Skin epidermis (tissue), 12 donors: ENCODE measurements at regions not wholly inside any gene's neighbourhood (a gene's known extent, or its start where the extent isn't known, plus 50 kb on each side); places are given as distances from the start of the nearest gene placed in this dataset.
"Not testable (repeated sequence)": the region's sequence is repeated elsewhere in the genome, so short reads cannot be mapped to it uniquely, and the experiment has no call there.

ENCODE experiments used
- H3K27ac ChIP-seq, 21 experiments: fragments of 200-600 bp; sonication (generic) in 11 of 21; one replicate each; pipeline ENCODE4 v1.5.0; 2020; ENCODE audit warnings: mild to moderate bottlenecking in 3 of 21, inconsistent platforms in 2 of 21, moderate library complexity in 2 of 21
- H3K4me3 ChIP-seq, 7 experiments: fragments of 200-600 bp; sonication (generic) in 2 of 7; one replicate each; pipeline ENCODE4 v1.5.0; 2020; ENCODE audit warnings: inconsistent platforms in 2 of 7, mild to moderate bottlenecking in 2 of 7, moderate library complexity in 1 of 7

GRCh38 chr6:110539277-110540019 is 63.0 kb upstream of the SLC22A16 start:
- not testable (repeated sequence) for H3K4me3 ChIP-seq, H3K27ac ChIP-seq

GRCh38 chr6:110538416-110539160 is 62.2 kb upstream of the SLC22A16 start:
- H3K27ac ChIP-seq: peak overlapping the region in 7 of 21 experiments; percentile 2 to 71 (median 41)
- no peak overlapping the region for H3K4me3 ChIP-seq

GRCh38 chr6:110537208-110538123 is 61.1 kb upstream of the SLC22A16 start:
- no peak overlapping the region for H3K4me3 ChIP-seq
- peak overlapping the region in 16 of 21 experiments; percentile 10 to 70 (median 47) for H3K27ac ChIP-seq

GRCh38 chr6:110534731-110535492 is 58.5 kb upstream of the SLC22A16 start:
- Histone ChIP-seq H3K27ac (no peak overlapping the region), H3K4me3 (no peak overlapping the region)

GRCh38 chr6:110532431-110532830 is 56.0 kb upstream of the SLC22A16 start:
- H3K4me3 ChIP-seq: no peak overlapping the region
- H3K27ac ChIP-seq: peak overlapping the region in 2 of 21 experiments; percentile 12 to 36

- H3K27ac ChIP-seq: no peak overlapping the region
These were observed 54.3 kb upstream of the SLC22A16 start for GRCh38 chr6:110530671-110531070.

GRCh38 chr6:110529907-110530306 is 53.5 kb upstream of the SLC22A16 start:
- no peak overlapping the region for H3K27ac ChIP-seq
- H3K4me3 ChIP-seq: no peak overlapping the region

More at GRCh38 chr6:110530671-110531070, 54.3 kb upstream of the SLC22A16 start:
- no peak overlapping the region for H3K4me3 ChIP-seq

GRCh38 chr6:110529355-110529754 is 52.9 kb upstream of the SLC22A16 start:
- Histone ChIP-seq H3K4me3 (no peak overlapping the region), H3K27ac (peak overlapping the region in 3 of 21 experiments; percentile 7 to 26 (median 21))

- Histone ChIP-seq H3K27ac (peak overlapping the region in 4 of 21 experiments; percentile 12 to 33 (median 24)), H3K4me3 (no peak overlapping the region)
These were observed 52.5 kb upstream of the SLC22A16 start for GRCh38 chr6:110528930-110529325.

GRCh38 chr6:110528101-110528929 is 51.9 kb upstream of the SLC22A16 start:
- Histone ChIP-seq H3K4me3 (no peak overlapping the region), H3K27ac (peak overlapping the region in 4 of 21 experiments; percentile 12 to 33 (median 24))

GRCh38 chr6:110527516-110527915 is 51.1 kb upstream of the SLC22A16 start:
- Histone ChIP-seq H3K27ac (no peak overlapping the region), H3K4me3 (no peak overlapping the region)

GRCh38 chr6:110526726-110527125 is 50.3 kb upstream of the SLC22A16 start:
- no peak overlapping the region for H3K4me3 ChIP-seq
- no peak overlapping the region for H3K27ac ChIP-seq
